Esophagus muscularis mucosa (tissue), 4 donors: ENCODE measurements at regions not wholly inside any gene's neighbourhood (a gene's known extent, or its start where the extent isn't known, plus 50 kb on each side); places are given as distances from the start of the nearest gene placed in this dataset.
"Not testable (repeated sequence)": the region's sequence is repeated elsewhere in the genome, so short reads cannot be mapped to it uniquely, and the experiment has no call there.

Experiments used
- DNase-seq: peaks from one replicate; pipeline ENCODE4 v3.0.0-alpha.2; 2017; ENCODE audit errors: extremely low spot score
- H3K27ac ChIP-seq, 4 donors: fragments of 200-600 bp; sonication (generic); replicated peaks in 1 of 4; 1 replicate in 3 of 4; 2 replicates in 1 of 4; pipeline ENCODE4 v1.5.1; 2016 to 2019; ENCODE audit warnings: mild to moderate bottlenecking in 1 of 4
- H3K27me3 ChIP-seq, 4 donors: fragments of 200-600 bp; sonication (generic); one replicate each; pipeline versions ENCODE4 v1.5.1 to v1.6.0; 2016 to 2019
- H3K36me3 ChIP-seq, 4 donors: fragments of 200-600 bp; sonication (generic); one replicate each; pipeline ENCODE4 v1.5.1; 2016 to 2019
- H3K4me1 ChIP-seq, 4 donors: fragments of 200-600 bp; sonication (generic); one replicate each; pipeline ENCODE4 v1.5.1; 2016 to 2019
- H3K4me3 ChIP-seq, 4 donors: fragments of 200-600 bp; sonication (generic); 1 replicate in 2 of 4; 2 replicates in 2 of 4; pipeline ENCODE4 v1.5.1; 2016 to 2019; ENCODE audit warnings: mild to moderate bottlenecking in 4 of 4, moderate library complexity in 1 of 4
- H3K9me3 ChIP-seq, 4 donors: fragments of 200-600 bp; sonication (generic); 1 replicate in 3 of 4; 2 replicates in 1 of 4; pipeline ENCODE4 v1.5.1; 2016 to 2019
- CTCF ChIP-seq, 3 experiments: fragments of 200-600 bp in 2 of 3; fragments of 450-650 bp in 1 of 3; sonication (generic) in 2 of 3; IDR thresholded peaks; one replicate each; pipeline ENCODE4 v1.5.1; 2017 to 2019; ENCODE audit warnings: antibody characterized with exemption in 3 of 3, mild to moderate bottlenecking in 2 of 3, moderate library complexity in 1 of 3
- EP300 ChIP-seq: sonication (generic); formaldehyde crosslinking; IDR thresholded peaks from one replicate; pipeline ENCODE4 v1.6.1; 2017; ENCODE audit warnings: antibody characterized with exemption
- POLR2A ChIP-seq: fragments of 450-650 bp; IDR thresholded peaks from one replicate; pipeline ENCODE4 v1.6.1; 2017; ENCODE audit warnings: antibody characterized with exemption, moderate library complexity, mild to moderate bottlenecking, low read depth
- POLR2AphosphoS5 ChIP-seq, 2 donors: sonication (generic); formaldehyde crosslinking; IDR thresholded peaks; one replicate each; pipeline ENCODE4 v1.6.1; 2017; ENCODE audit warnings: antibody characterized with exemption in 2 of 2
- WGBS: methylation state at CpG from one replicate; pipeline ENCODE4 v1.1.5; 2018; 5-methylcytosine and 5-hydroxymethylcytosine counted together
- intact Hi-C: fragments of 100-400 bp; cut with DNase I; formaldehyde crosslinking; loops from one replicate; pipeline ENCODE4 v1.15.1; 2023

- TF ChIP-seq CTCF (IDR thresholded peaks at IDR 0.05) (no peak), POLR2A (no peak), POLR2AphosphoS5 (IDR thresholded peaks at IDR 0.05) (no peak), EP300 (no peak)
- H3K27me3 ChIP-seq, result peaks cover 0 to 58% (median 22%) of the 10 kb centered on the region in 4 donors
- H3K36me3 ChIP-seq, result no peaks in the 10 kb centered on the region
- 71% methylated on average over 3 of the region's 4 CpGs for WGBS
- H3K4me1 ChIP-seq, result peaks cover 10 to 13% (median 11%) of the 10 kb centered on the region in 4 donors
- intact Hi-C loops, result loop anchor here (10.0 kb wide), 1 partner anchor 451 kb away; the partner anchor contains the start of gene NOS2
- no peak overlapping the region for H3K4me3 ChIP-seq
- no peak overlapping the region for H3K27ac ChIP-seq
- no peak for DNase-seq
- H3K9me3 ChIP-seq, result no peaks in the 10 kb centered on the region
Observed at GRCh38 chr17:28255616-28256015, 63.4 kb upstream of the TMEM97 start.

- Histone ChIP-seq H3K4me1 (peaks cover 6 to 8% (median 7%) of the 10 kb centered on the region in 4 donors), H3K27ac (no peak overlapping the region), H3K9me3 (peaks cover 0 to 6% (median 0%) of the 10 kb centered on the region in 4 donors), H3K4me3 (no peak overlapping the region), H3K27me3 (peaks cover 0 to 54% (median 18%) of the 10 kb centered on the region in 4 donors), H3K36me3 (no peaks in the 10 kb centered on the region)
- no peak for DNase-seq
- intact Hi-C loops, result loop anchor here (10.0 kb wide), 1 partner anchor 452 kb away; the partner anchor contains the start of gene NOS2
- no CpG with 5 or more reads among the region's 14 CpGs for WGBS
- TF ChIP-seq POLR2A (no peak), CTCF (IDR thresholded peaks at IDR 0.05) (no peak), POLR2AphosphoS5 (IDR thresholded peaks at IDR 0.05) (no peak), EP300 (no peak)
Observed at GRCh38 chr17:28256370-28256769, 62.6 kb upstream of the TMEM97 start.

GRCh38 chr17:28256881-28257280 is 62.1 kb upstream of the TMEM97 start:
- Histone ChIP-seq H3K9me3 (peaks cover 0 to 11% (median under 1%) of the 10 kb centered on the region in 4 donors), H3K4me1 (peaks cover under 1 to 3% (median 2%) of the 10 kb centered on the region in 4 donors), H3K27me3 (peaks cover 0 to 49% (median 17%) of the 10 kb centered on the region in 4 donors), H3K36me3 (no peaks in the 10 kb centered on the region), H3K27ac (no peak overlapping the region), H3K4me3 (no peak overlapping the region)
- intact Hi-C loops, result loop anchor here (10.0 kb wide), 1 partner anchor 452 kb away; the partner anchor contains the start of gene NOS2
- no peak for DNase-seq
- 82% methylated on average over 7 of the region's 7 CpGs for WGBS
- no peak for TF ChIP-seq POLR2AphosphoS5 (IDR thresholded peaks at IDR 0.05)
- TF ChIP-seq CTCF (IDR thresholded peaks at IDR 0.05), result no peak
- no peak for TF ChIP-seq EP300
- TF ChIP-seq POLR2A, result no peak

- no peak for DNase-seq
- Histone ChIP-seq H3K27me3 (peaks cover 0 to 33% (median 4%) of the 10 kb centered on the region in 4 donors), H3K36me3 (no peaks in the 10 kb centered on the region), H3K4me1 (no peaks in the 10 kb centered on the region), H3K9me3 (peaks cover 0 to 20% (median 12%) of the 10 kb centered on the region in 4 donors), H3K4me3 (no peak overlapping the region), H3K27ac (no peak overlapping the region)
- intact Hi-C loops, result loop anchor here (10.0 kb wide), 1 partner anchor 454 kb away; the partner anchor contains the start of gene NOS2
- 77% methylated on average over 4 of the region's 5 CpGs for WGBS
- TF ChIP-seq CTCF (IDR thresholded peaks at IDR 0.05), result no peak
- TF ChIP-seq POLR2A, result no peak
- TF ChIP-seq POLR2AphosphoS5 (IDR thresholded peaks at IDR 0.05), result no peak
- no peak for TF ChIP-seq EP300
Observed at GRCh38 chr17:28258347-28258887, 60.6 kb upstream of the TMEM97 start.

- H3K27ac ChIP-seq, result no peak overlapping the region
- TF ChIP-seq POLR2AphosphoS5 (IDR thresholded peaks at IDR 0.05) (no peak), CTCF (IDR thresholded peaks at IDR 0.05) (no peak), POLR2A (no peak)
- no peak overlapping the region for H3K4me3 ChIP-seq
- H3K27me3 ChIP-seq, result peaks cover 0 to 5% (median 0%) of the 10 kb centered on the region in 4 donors
- intact Hi-C loops, result no loop called here
- WGBS, result 90% methylated on average over 2 of the region's 2 CpGs
- H3K4me1 ChIP-seq, result peaks cover 0 to 6% (median 2%) of the 10 kb centered on the region in 4 donors
- H3K36me3 ChIP-seq, result no peaks in the 10 kb centered on the region
- no peak for DNase-seq
- H3K9me3 ChIP-seq, result peaks cover 0 to 20% (median 12%) of the 10 kb centered on the region in 4 donors
Observed at GRCh38 chr17:28261219-28261618, 57.8 kb upstream of the TMEM97 start.

GRCh38 chr17:28262123-28262745 is 56.8 kb upstream of the TMEM97 start:
- WGBS, result 89% methylated on average over 10 of the region's 10 CpGs
- H3K4me3 ChIP-seq, H3K36me3 ChIP-seq, H3K4me1 ChIP-seq, DNase-seq, H3K27me3 ChIP-seq, H3K27ac ChIP-seq, intact Hi-C loops: not testable (repeated sequence)
- peaks cover 0 to 20% (median 12%) of the 10 kb centered on the region in 4 donors for H3K9me3 ChIP-seq
